Fibroblast of lung (primary cell): ENCODE measurements at regions not wholly inside any gene's neighbourhood (a gene's known extent, or its start where the extent isn't known, plus 50 kb on each side); places are given as distances from the start of the nearest gene placed in this dataset.

Experiments used
- DNase-seq, 2 donors: peaks; one replicate each; pipeline versions ENCODE4 v3.0.0 to v3.0.0-alpha.2; 2010; ENCODE audit warnings: low read depth in 2 of 2
- H2AFZ ChIP-seq: 2 replicates; pipeline ENCODE4 v1.5.1; 2012; ENCODE audit warnings: low read length, control low read depth, inconsistent platforms
- H3K27ac ChIP-seq: 2 replicates; pipeline ENCODE4 v1.5.1; 2011; ENCODE audit warnings: low read length, control low read depth; ENCODE audit not compliant: insufficient read depth
- H3K27me3 ChIP-seq: 2 replicates; pipeline ENCODE4 v1.5.1; 2011; ENCODE audit warnings: mild to moderate bottlenecking, low read length; ENCODE audit not compliant: control insufficient read depth, insufficient read depth
- H3K36me3 ChIP-seq: 2 replicates; pipeline ENCODE4 v1.5.1; 2011; ENCODE audit warnings: low read length; ENCODE audit not compliant: control insufficient read depth, insufficient read depth
- H3K4me1 ChIP-seq: 2 replicates; pipeline ENCODE4 v1.5.1; 2011; ENCODE audit warnings: low read length; ENCODE audit not compliant: control insufficient read depth, insufficient read depth; ENCODE audit errors: extremely low read depth
- H3K4me2 ChIP-seq: 2 replicates; pipeline ENCODE4 v1.5.1; 2011; ENCODE audit warnings: low read length, control low read depth; ENCODE audit not compliant: insufficient read depth; ENCODE audit errors: extremely low read depth
- H3K4me3 ChIP-seq, 4 experiments: fragments of 200-600 bp in 1 of 4; sonication (generic) in 1 of 4; replicated peaks in 1 of 4; 2 replicates each; pipeline ENCODE4 v1.5.1; 2011 to 2016; ENCODE audit warnings: low read length in 4 of 4, low read depth in 3 of 4, mild to moderate bottlenecking in 3 of 4, control low read depth in 2 of 4, inconsistent platforms in 1 of 4, mixed read lengths in 1 of 4; ENCODE audit not compliant: insufficient read depth in 1 of 4; ENCODE audit errors: control extremely low read depth in 1 of 4
- H3K79me2 ChIP-seq: 2 replicates; pipeline ENCODE4 v1.5.1; 2012; ENCODE audit warnings: mild to moderate bottlenecking, low read length, inconsistent platforms; ENCODE audit not compliant: control insufficient read depth, insufficient read depth
- H3K9ac ChIP-seq: 2 replicates; pipeline ENCODE4 v1.5.1; 2011; ENCODE audit warnings: mild to moderate bottlenecking, low read length, control low read depth; ENCODE audit not compliant: insufficient read depth
- H3K9me3 ChIP-seq: 2 replicates; pipeline ENCODE4 v1.5.1; 2012; ENCODE audit warnings: low read depth, low read length; ENCODE audit not compliant: control insufficient read depth, insufficient read depth
- H4K20me1 ChIP-seq: 2 replicates; pipeline ENCODE4 v1.5.1; 2011; ENCODE audit warnings: low read length; ENCODE audit not compliant: control insufficient read depth, insufficient read depth; ENCODE audit errors: extremely low read depth
- CTCF ChIP-seq, 2 donors: IDR thresholded peaks in 1 of 2; conservative IDR thresholded peaks in 1 of 2; 1 replicate in 1 of 2; 2 replicates in 1 of 2; pipeline ENCODE4 v1.5.1; 2011 to 2012; ENCODE audit warnings: low read length in 2 of 2, control low read depth in 1 of 2, inconsistent platforms in 1 of 2, low read depth in 1 of 2, mild to moderate bottlenecking in 1 of 2
- EZH2 ChIP-seq: IDR thresholded peaks from 2 replicates; pipeline ENCODE4 v1.5.1; 2012; ENCODE audit warnings: low read length, control low read depth, mild to moderate bottlenecking; ENCODE audit errors: missing control alignments

GRCh38 chr10:62511238-62511637 is 137.1 kb downstream of the ZNF365 start:
- Histone ChIP-seq H3K27ac (no peak overlapping the region), H3K79me2 (no peaks in the 10 kb centered on the region), H3K9me3 (no peaks in the 10 kb centered on the region), H3K9ac (no peak overlapping the region), H3K4me2 (no peak overlapping the region), H3K27me3 (no peaks in the 10 kb centered on the region), H4K20me1 (no peaks in the 10 kb centered on the region), H3K4me3 (no peak overlapping the region), H3K4me1 (no peaks in the 10 kb centered on the region), H3K36me3 (no peaks in the 10 kb centered on the region), H2AFZ (no peak overlapping the region)
- TF ChIP-seq CTCF (conservative IDR thresholded peaks at IDR 0.05 in 1 of 2, IDR thresholded peaks at IDR 0.05 in 1 of 2; ENCODE audit: low read depth in 1 of 2, low read length in 2 of 2) (no peak), EZH2 (no peak)
- no peak for DNase-seq

- Histone ChIP-seq H3K9me3 (no peaks in the 10 kb centered on the region), H2AFZ (no peak overlapping the region), H3K9ac (no peak overlapping the region), H3K27me3 (no peaks in the 10 kb centered on the region), H4K20me1 (no peaks in the 10 kb centered on the region), H3K4me2 (no peak overlapping the region), H3K36me3 (no peaks in the 10 kb centered on the region), H3K4me1 (no peaks in the 10 kb centered on the region), H3K4me3 (no peak overlapping the region), H3K79me2 (no peaks in the 10 kb centered on the region), H3K27ac (no peak overlapping the region)
- TF ChIP-seq EZH2 (no peak), CTCF (conservative IDR thresholded peaks at IDR 0.05 in 1 of 2, IDR thresholded peaks at IDR 0.05 in 1 of 2; ENCODE audit: low read depth in 1 of 2, low read length in 2 of 2) (no peak)
- peak in 1 of 2 donors; percentile 19 for DNase-seq
These were observed 137.5 kb downstream of the ZNF365 start for GRCh38 chr10:62511656-62512055.

GRCh38 chr10:62512732-62513475 is 138.7 kb downstream of the ZNF365 start:
- Histone ChIP-seq H3K9me3 (no peaks in the 10 kb centered on the region), H3K27ac (no peak overlapping the region), H3K79me2 (no peaks in the 10 kb centered on the region), H3K27me3 (no peaks in the 10 kb centered on the region), H3K4me1 (no peaks in the 10 kb centered on the region), H3K4me3 (no peak overlapping the region), H3K36me3 (no peaks in the 10 kb centered on the region), H2AFZ (no peak overlapping the region), H3K9ac (no peak overlapping the region), H3K4me2 (no peak overlapping the region), H4K20me1 (no peaks in the 10 kb centered on the region)
- DNase-seq, result peak; percentile 5 to 51
- TF ChIP-seq CTCF (conservative IDR thresholded peaks at IDR 0.05 in 1 of 2, IDR thresholded peaks at IDR 0.05 in 1 of 2; ENCODE audit: low read depth in 1 of 2, low read length in 2 of 2) (no peak), EZH2 (no peak)
